ENCODE measurements at regions not wholly inside any gene's neighbourhood (a gene's known extent, or its start where the extent isn't known, plus 50 kb on each side); places are given as distances from the start of the nearest gene placed in this dataset.

GRCh38 chr2:144948205-144948855 is 428.4 kb upstream of the ZEB2 start:
- DNase-seq = no peak
- Histone ChIP-seq H3K4me1 (peaks cover 0 to 4% of the 10 kb centered on the region in 2 donors), H3K4me3 (no peak overlapping the region), H3K36me3 (no peaks in the 10 kb centered on the region), H3K9me3 (no peaks in the 10 kb centered on the region), H3K27ac (no peak overlapping the region), H3K27me3 (no peaks in the 10 kb centered on the region)
- TF ChIP-seq CTCF (IDR thresholded peaks at IDR 0.05) = no peak
- ATAC-seq = no peak
- intact Hi-C loops (cut with DNase I) = no loop called here

GRCh38 chr2:144947709-144948037 is 427.8 kb upstream of the ZEB2 start:
- ATAC-seq (no peak), DNase-seq (no peak)
- intact Hi-C loops (cut with DNase I) = no loop called here
- H3K9me3 ChIP-seq = no peaks in the 10 kb centered on the region
- H3K27ac ChIP-seq = no peak overlapping the region
- no peaks in the 10 kb centered on the region for H3K27me3 ChIP-seq
- no peaks in the 10 kb centered on the region for H3K36me3 ChIP-seq
- no peak overlapping the region for H3K4me3 ChIP-seq
- peaks cover 0 to 4% of the 10 kb centered on the region in 2 donors for H3K4me1 ChIP-seq
- TF ChIP-seq CTCF (IDR thresholded peaks at IDR 0.05) = no peak

- no peak overlapping the region for H3K27ac ChIP-seq
- intact Hi-C loops (cut with DNase I) = no loop called here
- TF ChIP-seq CTCF (IDR thresholded peaks at IDR 0.05) = no peak
These were observed 426.3 kb upstream of the ZEB2 start for GRCh38 chr2:144946263-144946662.

GRCh38 chr2:144944546-144945220 is 424.8 kb upstream of the ZEB2 start:
- Histone ChIP-seq H3K36me3 (no peaks in the 10 kb centered on the region), H3K27me3 (no peaks in the 10 kb centered on the region), H3K4me1 (no peaks in the 10 kb centered on the region), H3K4me3 (no peak overlapping the region), H3K9me3 (no peaks in the 10 kb centered on the region), H3K27ac (peak overlapping the region in 1 of 2 donors; percentile 20)
- no peak for ATAC-seq
- no peak for TF ChIP-seq CTCF (IDR thresholded peaks at IDR 0.05)
- DNase-seq = no peak
- intact Hi-C loops (cut with DNase I) = no loop called here

More at GRCh38 chr2:144946263-144946662, 426.3 kb upstream of the ZEB2 start:
- no peaks in the 10 kb centered on the region for H3K36me3 ChIP-seq
- H3K9me3 ChIP-seq = no peaks in the 10 kb centered on the region
- no peak overlapping the region for H3K4me3 ChIP-seq
- DNase-seq = no peak
- H3K4me1 ChIP-seq = peaks cover 0 to 3% of the 10 kb centered on the region in 2 donors
- peak; percentile 83 for ATAC-seq
- no peaks in the 10 kb centered on the region for H3K27me3 ChIP-seq

- no peaks in the 10 kb centered on the region for H3K27me3 ChIP-seq
These were observed 424.1 kb upstream of the ZEB2 start for GRCh38 chr2:144943986-144944385.

More at GRCh38 chr2:144943986-144944385, 424.1 kb upstream of the ZEB2 start:
- peak; percentile 45 for ATAC-seq
- H3K4me1 ChIP-seq = no peaks in the 10 kb centered on the region
- no peak for DNase-seq
- no peak overlapping the region for H3K4me3 ChIP-seq
- no peak for TF ChIP-seq CTCF (IDR thresholded peaks at IDR 0.05)
- intact Hi-C loops (cut with DNase I) = no loop called here
- H3K36me3 ChIP-seq = no peaks in the 10 kb centered on the region
- H3K9me3 ChIP-seq = no peaks in the 10 kb centered on the region
- H3K27ac ChIP-seq = peak overlapping the region in 1 of 2 donors; percentile 20

Data from left lung (tissue), 4 donors.